NCI-H1417 (cell line): ENCODE measurements at regions not wholly inside any gene's neighbourhood (a gene's known extent, or its start where the extent isn't known, plus 50 kb on each side); places are given as distances from the start of the nearest gene placed in this dataset.

ENCODE experiments used
- DNase-seq, 3 experiments: peaks; one replicate each; lab custom pipeline; 2025; lab: John Stamatoyannopoulos, UW

DNA sequence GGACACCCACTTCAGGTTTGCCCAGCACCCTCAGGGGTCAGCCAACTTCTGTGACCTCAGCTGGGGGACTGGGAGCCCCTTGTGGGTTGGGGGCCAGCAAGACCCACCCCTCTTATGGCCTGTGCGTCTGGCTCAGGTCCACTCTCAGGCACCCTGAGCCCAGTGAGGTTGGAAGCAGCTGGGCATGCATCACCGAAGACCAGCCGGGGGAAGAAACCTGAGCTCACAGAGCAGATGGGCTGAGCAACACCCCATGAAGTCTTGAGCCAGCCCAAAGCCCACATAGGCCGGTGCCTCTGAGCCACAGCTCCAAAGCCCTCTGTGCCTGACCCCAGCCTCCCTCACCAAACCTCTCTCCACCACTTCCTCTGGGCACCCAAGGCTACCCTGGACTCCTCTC is 166.7 kb downstream of the RBFOX3 start:
- no peak for DNase-seq

DNA sequence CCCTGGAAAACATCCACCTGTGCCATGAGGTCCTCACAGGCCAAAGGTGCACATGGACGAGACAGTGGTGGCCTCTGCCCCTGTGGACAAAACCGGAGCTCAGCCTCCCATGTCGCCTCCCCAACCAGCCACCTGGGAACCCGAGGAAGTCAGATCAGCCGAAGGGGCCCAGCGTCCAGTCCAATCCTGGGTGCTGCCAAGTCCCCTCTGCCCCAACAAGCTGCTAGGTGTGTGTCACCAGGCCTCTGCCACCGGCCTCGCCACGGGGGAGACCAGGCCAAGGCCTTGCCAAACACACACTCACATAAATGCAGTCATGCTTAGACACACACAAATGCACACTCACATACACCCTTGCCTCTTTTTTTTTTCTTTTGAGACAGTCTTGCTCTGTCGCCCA is 167.8 kb downstream of the RBFOX3 start:
- DNase-seq, result no peak

- no peak for DNase-seq
Measured at GRCh38 chr17:79441356-79442160, 169.3 kb downstream of the RBFOX3 start.

DNA sequence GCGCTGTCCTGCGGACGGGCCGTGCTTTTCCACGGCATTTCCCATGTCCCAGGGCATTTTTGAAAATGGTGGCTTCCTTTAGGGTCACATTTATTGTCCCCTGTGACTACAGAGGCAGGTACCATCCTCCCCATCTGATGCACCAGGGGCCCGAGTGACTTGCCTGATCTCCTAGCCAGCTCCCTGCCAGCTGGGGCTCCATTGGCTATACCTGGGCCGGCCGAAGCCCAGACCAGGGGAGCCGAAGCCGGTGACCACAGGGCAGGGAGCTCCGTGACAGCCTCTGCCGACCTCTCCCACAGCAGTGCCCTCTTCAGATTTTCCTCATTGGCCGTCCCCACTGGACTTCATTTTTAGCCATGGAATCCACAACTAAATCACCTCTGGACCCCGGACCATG is 170.6 kb downstream of the RBFOX3 start:
- DNase-seq, result no peak

- no peak for DNase-seq
Measured at GRCh38 chr17:79439493-79439892, 171.4 kb downstream of the RBFOX3 start.

GRCh38 chr17:79438546-79439334 is 172.1 kb downstream of the RBFOX3 start:
- DNase-seq, result peak in 1 of 3 experiments; percentile 18

DNA sequence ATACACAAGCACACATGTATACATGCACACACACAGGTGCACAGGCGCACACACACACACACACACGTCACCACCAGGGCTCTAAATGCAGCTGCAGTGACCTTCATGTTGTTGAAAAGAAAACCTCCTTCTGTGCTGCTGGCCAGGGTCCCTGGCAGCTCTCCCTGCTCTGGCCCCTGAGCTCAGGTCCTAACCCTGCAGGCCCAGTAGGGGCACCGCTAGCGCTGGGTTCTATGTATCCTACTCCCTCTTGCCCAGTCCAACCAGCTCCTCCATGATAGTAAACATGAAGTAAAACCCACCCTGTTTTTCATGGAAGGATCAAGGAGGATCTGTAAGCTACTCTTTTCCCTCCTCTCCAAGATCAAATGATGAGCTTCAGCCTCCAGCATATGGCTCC is 172.8 kb downstream of the RBFOX3 start:
- DNase-seq, result no peak

DNA sequence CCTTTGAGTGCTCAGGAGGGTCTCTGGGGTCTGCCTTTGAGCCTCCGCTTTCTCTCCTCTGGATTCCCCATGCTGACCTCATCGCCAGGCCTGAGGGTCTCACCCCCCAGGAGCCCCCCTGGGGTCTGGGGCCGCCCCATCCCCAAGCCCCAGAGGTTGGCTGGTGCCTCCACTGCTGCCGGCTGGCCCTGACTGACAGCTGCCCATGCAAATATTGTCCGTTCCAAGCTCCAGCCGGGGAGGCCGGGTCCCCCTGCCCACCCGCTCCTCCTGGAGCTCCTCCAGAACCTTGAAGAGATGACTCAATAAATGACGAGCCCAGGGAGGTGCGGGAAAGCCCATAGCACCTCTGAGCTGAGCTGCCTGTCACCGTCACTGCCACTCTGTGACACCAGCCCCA is 173.8 kb downstream of the RBFOX3 start:
- no peak for DNase-seq

GRCh38 chr17:79435962-79436361 is 174.9 kb downstream of the RBFOX3 start:
- no peak for DNase-seq

DNA sequence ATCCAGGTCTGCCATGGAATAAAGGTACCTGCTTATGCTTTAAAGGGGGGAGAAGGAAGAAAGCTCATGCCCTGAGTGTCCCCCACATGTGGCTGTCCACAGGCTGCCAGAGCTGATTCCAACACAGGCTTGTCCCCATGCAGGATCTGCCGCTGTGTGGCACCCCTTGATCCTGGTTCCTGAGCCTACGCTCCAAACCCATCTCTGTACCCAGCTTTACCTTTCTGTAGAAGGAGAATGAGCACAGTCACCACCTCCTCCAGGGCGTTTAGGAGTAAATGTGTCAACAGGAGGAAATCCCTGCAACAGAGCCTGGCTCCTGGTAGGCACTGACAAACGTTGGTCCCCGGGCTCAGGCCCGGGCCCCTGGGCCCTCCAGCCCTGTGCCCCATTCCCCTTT is 175.6 kb downstream of the RBFOX3 start:
- DNase-seq, result no peak

GRCh38 chr17:79434215-79434614 is 176.6 kb downstream of the RBFOX3 start:
- no peak for DNase-seq

GRCh38 chr17:79433379-79433778 is 177.5 kb downstream of the RBFOX3 start:
- peak in 1 of 3 experiments; percentile 21 for DNase-seq

- DNase-seq, result no peak
Measured at GRCh38 chr17:79431175-79431574, 179.7 kb downstream of the RBFOX3 start.

DNA sequence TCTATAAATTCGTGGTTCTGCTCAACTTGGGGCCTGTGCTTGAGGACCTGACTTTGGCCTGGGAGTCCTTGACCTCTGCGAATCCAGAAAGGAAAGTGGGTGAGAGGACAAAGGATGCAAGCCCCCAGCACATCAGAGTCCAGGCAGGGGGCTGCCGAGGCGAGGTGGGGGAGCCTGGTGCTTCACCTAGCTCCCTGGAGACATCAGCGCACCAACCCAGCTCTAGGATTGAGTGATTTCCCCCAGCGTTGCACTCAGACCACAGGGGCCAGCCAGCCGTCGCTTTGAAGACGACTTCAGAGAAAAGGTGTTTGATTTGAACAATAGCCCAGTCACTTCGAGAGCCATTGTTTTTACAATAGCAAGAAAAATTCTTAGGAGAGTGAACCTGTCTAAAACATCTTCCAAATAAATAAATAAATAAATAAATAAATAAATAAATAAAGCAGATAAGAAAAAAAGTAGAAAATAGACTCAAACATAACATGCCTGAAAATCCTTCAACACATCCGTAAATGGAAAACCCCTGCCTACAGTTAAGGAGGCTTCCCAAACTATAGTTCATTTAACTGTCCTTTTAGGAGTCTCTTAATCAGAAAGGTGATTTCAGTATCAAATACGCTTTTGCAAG is 180.9 kb downstream of the RBFOX3 start:
- DNase-seq, result no peak

GRCh38 chr17:79428988-79429387 is 181.9 kb downstream of the RBFOX3 start:
- DNase-seq, result no peak

GRCh38 chr17:79427621-79428539 is 183.0 kb downstream of the RBFOX3 start:
- peak in 1 of 3 experiments; percentile 2 for DNase-seq

DNA sequence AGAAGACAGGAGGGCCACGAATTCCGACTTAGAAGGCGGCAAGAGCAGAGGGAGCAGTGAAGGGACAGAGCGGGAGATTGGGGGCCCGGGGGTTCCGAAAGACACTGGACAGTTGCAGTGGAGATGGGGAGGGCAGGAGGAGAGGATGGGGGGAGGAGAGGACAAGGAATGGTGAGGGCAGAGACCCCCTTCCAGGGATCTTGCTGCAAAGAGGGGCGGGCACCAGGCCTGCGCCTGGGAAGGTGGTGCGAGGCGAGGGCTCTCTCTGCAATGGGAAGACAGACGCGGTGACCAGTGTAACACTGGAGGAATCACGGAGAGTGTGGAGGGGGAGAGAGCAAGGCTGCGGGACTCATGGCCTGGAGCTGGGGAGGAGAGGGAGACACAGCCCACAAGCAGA is 185.2 kb downstream of the RBFOX3 start:
- no peak for DNase-seq

DNA sequence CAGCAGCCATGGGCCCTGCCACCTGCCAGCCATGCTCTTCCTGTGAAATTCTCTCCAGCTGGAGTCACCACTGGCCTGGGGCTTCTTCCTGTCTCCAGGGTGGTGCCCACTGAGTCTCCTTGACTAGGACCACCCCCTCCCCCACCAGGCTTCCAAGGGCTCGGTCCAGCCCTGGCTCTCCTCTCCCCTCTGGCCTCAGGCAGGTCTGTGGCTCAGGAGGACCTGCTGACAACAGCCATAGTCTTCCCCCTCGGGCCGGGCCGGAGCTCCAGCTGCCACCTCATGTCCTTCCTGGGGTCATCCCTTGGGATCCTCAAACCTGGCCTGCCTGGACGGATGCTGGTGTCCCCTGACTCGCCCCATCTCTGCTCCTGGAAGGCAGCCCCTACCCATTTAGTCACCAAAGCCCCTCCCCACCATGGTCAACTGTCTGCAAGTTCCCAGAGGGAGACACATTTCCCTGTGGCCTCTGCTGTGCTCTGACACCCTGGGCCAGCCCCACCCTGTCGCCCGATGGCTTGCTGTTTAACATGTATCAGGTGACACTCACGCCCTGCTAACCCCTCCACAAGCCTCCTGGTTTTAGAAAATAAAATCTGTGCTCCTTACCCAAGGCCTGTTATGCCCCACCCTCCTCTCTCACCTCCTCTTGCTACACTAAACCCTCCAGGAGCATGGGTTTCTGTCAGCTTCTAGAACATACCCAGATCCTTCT is 186.2 kb downstream of the RBFOX3 start:
- peak in 1 of 3 experiments; percentile 71 for DNase-seq

DNA sequence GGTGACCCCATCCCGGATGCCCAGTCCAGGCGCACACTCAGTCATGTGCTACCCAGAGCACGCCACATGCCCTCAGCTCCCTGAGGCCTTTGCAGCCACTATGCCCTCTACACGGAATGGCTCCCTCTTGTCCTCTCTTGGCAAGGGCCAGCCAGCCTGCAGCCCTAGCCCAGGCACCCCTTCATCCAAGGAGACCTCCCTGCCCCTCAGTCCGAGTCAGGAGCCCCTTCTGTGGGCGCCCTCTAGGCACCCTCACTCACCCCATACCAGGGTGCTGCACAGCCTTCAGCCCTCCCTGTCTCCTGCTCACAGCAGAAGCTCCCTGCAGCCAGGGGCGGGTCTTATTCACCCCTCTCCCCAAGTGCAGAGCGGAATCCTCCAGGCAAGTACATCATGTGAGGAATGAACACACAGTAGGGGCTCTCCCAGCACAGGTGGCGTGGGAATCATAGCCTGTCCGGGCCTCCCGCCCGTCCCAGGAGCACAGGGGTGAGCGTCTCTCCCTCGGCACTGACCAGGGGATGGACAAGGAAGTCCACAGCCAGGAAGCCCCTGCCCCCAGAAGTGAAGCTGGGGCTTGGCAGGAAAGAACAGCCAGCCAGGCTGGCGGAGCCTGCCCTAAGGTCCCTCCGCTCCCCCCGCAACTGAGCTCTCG is 186.9 kb downstream of the RBFOX3 start:
- DNase-seq, result no peak

DNA sequence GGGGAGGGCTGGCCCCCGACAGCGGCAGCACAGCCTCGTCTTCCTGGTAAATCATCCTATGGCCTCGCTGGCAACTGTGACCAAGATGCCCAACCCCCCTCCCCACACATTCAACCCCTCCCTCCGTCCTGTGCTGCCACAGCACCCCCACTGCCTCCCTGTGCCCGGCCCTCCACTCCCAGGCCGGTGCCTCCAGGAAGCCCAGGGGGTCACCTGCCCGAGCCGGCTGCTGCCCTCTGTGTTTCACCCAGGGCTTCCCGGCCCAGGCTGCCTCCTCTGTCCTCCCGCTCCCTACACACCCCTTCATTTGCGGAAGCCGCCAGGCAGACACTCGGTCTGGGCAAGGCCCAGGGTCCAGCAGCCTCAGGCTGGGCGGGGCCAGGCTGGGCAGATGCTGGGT is 188.6 kb downstream of the RBFOX3 start:
- DNase-seq, result no peak
